ENCODE measurements at regions not wholly inside any gene's neighbourhood (a gene's known extent, or its start where the extent isn't known, plus 50 kb on each side); places are given as distances from the start of the nearest gene placed in this dataset.

- no peak for FAIRE-seq
Observed at GRCh38 chr22:48050836-48051235, 1288.4 kb downstream of the TBC1D22A start.

GRCh38 chr22:48049116-48049515 is 1286.7 kb downstream of the TBC1D22A start:
- no peak for FAIRE-seq

- FAIRE-seq = no peak
Observed at GRCh38 chr22:48047722-48048500, 1285.5 kb downstream of the TBC1D22A start.

- no peak for FAIRE-seq
Observed at GRCh38 chr22:48045369-48045768, 1282.9 kb downstream of the TBC1D22A start.

GRCh38 chr22:48044487-48045060 is 1282.1 kb downstream of the TBC1D22A start:
- no peak for FAIRE-seq

- no peak for FAIRE-seq
Observed at GRCh38 chr22:48043581-48043980, 1281.1 kb downstream of the TBC1D22A start.

GRCh38 chr22:48042621-48043395 is 1280.4 kb downstream of the TBC1D22A start:
- FAIRE-seq = no peak

- no peak for FAIRE-seq
Observed at GRCh38 chr22:48039326-48039725, 1276.9 kb downstream of the TBC1D22A start.

- no peak for FAIRE-seq
Observed at GRCh38 chr22:48037618-48038017, 1275.2 kb downstream of the TBC1D22A start.

- no peak for FAIRE-seq
Observed at GRCh38 chr22:48035897-48036296, 1273.4 kb downstream of the TBC1D22A start.

GRCh38 chr22:48031589-48031988 is 1269.1 kb downstream of the TBC1D22A start:
- FAIRE-seq = no peak

GRCh38 chr22:48025096-48025495 is 1262.6 kb downstream of the TBC1D22A start:
- FAIRE-seq = no peak

GRCh38 chr22:48021991-48022401 is 1259.5 kb downstream of the TBC1D22A start:
- FAIRE-seq = no peak

- FAIRE-seq = no peak
Observed at GRCh38 chr22:48018346-48018745, 1255.9 kb downstream of the TBC1D22A start.

- FAIRE-seq = no peak
Observed at GRCh38 chr22:48015701-48016100, 1253.3 kb downstream of the TBC1D22A start.

- no peak for FAIRE-seq
Observed at GRCh38 chr22:48004936-48005335, 1242.5 kb downstream of the TBC1D22A start.

- FAIRE-seq = no peak
Observed at GRCh38 chr22:48004038-48004437, 1241.6 kb downstream of the TBC1D22A start.

- no peak for FAIRE-seq
Observed at GRCh38 chr22:48001101-48001500, 1238.7 kb downstream of the TBC1D22A start.

- FAIRE-seq = no peak
Observed at GRCh38 chr22:47997612-47998011, 1235.2 kb downstream of the TBC1D22A start.

- no peak for FAIRE-seq
Observed at GRCh38 chr22:47997052-47997590, 1234.7 kb downstream of the TBC1D22A start.

- no peak for FAIRE-seq
Observed at GRCh38 chr22:47996446-47996857, 1234.0 kb downstream of the TBC1D22A start.

- FAIRE-seq = no peak
Observed at GRCh38 chr22:47995718-47996117, 1233.3 kb downstream of the TBC1D22A start.

- no peak for FAIRE-seq
Observed at GRCh38 chr22:47995264-47995627, 1232.8 kb downstream of the TBC1D22A start.
